ENCODE measurements at regions not wholly inside any gene's neighbourhood (a gene's known extent, or its start where the extent isn't known, plus 50 kb on each side); places are given as distances from the start of the nearest gene placed in this dataset.
"Not testable (repeated sequence)": the region's sequence is repeated elsewhere in the genome, so short reads cannot be mapped to it uniquely, and the experiment has no call there.

DNA sequence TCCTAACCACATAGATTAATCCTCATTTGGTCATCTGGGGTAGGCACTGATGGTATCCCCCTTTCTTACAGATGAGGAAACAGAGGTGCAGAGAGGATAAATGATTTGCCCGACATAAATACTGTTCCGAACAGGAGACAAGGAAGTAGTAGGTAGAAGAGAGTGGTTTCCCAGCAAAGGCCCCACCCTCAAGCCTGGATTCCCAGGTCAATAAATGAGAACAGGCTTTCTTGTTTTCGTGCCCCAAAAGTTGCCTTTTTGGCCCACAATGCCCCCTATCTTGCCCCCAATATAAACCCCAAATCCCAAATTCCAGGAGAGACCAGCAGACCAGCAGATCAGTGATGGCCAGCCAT lies 125.5 kb upstream of the PRR20G start:
- DNase-seq: no peak

- DNase-seq: no peak
Observed at GRCh38 chr3:127412578-127413317, 124.9 kb upstream of the PRR20G start.

GRCh38 chr3:127411875-127412274 lies 124.0 kb upstream of the PRR20G start:
- not testable (repeated sequence) for DNase-seq

DNA sequence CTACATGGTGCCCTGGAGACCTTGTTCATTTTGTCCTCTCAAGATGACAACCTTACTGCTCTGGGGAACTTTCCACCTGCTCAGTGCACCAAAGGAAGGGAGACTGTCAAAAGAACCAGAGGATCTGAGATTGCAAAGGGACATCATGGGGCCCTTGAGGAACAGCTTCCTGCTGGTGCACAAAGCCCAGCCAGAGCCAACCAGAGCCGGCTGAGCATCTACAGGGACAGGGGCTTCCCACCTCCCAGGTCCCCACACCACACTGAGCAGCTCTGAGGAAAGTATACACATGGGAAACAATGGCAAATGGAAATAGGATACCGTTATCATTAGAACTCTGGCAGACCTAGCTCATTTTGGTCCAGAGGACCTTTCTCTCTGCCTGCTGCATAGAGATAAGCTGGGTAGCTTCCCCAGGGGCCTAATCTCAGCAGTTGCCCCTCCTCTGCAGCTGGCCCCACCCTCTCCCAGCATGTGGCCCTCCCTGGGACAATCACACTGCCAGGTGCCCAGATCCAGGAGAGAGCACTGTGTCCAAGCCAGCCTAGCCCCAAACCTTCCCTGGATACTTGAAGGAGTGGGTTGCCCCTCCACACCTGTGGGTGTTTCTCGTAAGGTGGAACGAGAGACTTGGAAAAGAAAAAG lies 123.4 kb upstream of the PRR20G start:
- DNase-seq: no peak

DNA sequence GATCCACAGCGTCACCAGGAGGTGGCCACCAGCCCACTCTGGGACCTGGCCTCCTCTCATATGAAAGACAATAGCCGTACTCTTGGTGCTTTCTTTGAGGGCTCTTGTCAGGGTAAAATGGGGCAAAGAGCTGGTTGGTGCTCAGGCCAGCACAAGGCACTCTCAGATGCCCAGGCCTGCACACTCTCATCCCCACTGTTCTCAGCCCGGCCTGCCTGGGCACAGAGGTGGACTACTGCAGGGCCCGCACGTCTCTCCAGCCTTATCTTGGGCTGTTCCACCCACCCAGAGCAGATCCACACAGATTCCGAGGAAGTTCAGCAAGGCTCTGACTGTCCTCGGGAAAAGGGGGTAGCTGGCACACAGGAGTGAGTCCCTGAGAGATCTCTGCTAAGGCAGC lies 122.8 kb upstream of the PRR20G start:
- no peak for DNase-seq

DNA sequence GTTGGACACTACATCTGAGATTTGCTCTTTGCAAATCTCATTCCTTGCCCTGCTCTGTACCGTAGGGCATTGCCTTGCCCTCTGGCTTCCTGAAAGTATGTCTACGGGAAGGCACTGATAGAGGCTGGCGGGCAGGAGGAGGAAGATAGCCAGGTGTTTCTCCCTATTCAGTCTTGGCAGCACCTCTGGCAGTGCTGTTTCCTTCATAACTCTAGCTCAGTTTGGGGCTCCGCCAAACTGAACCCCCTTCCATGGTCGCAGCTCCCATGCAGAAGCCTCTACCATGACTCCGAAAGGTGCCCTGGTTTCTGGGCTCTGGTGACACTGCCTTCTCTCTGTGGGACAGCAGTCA lies 122.3 kb upstream of the PRR20G start:
- DNase-seq: no peak

DNA sequence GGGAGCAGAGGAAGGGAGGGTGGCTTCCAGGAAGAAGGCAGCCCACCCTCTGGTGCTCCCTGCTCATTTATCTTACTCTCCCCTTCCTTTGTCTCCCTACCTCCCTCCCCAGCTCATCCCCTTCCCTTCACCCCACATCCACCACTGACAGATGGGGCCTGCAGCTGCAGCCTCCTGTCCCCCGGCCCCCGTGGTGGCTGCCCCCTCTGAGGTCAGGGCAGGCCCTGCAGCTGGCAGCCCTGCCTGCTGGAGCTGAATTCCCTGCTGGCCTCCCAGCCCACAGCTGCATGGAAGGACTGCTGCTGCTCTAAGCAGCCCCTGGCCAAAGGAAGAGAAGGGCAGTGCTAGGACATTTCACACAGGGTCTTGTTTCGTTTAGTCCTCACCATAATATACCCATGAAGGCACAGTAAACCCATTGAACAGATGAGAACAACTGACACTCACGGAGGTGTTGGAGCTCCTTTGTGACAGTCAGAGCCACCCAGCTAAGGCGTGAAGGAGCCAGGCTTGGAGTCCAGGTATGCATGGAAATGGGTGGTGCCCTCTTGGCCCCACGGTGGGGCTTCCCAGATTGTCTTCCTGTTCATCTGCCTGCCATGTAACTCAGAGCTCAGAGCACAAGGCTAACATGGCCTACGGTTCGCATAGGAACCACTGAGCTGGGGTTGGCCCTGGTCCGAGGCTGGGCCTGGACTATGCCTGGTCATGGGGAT lies 121.7 kb upstream of the PRR20G start:
- no peak for DNase-seq

DNA sequence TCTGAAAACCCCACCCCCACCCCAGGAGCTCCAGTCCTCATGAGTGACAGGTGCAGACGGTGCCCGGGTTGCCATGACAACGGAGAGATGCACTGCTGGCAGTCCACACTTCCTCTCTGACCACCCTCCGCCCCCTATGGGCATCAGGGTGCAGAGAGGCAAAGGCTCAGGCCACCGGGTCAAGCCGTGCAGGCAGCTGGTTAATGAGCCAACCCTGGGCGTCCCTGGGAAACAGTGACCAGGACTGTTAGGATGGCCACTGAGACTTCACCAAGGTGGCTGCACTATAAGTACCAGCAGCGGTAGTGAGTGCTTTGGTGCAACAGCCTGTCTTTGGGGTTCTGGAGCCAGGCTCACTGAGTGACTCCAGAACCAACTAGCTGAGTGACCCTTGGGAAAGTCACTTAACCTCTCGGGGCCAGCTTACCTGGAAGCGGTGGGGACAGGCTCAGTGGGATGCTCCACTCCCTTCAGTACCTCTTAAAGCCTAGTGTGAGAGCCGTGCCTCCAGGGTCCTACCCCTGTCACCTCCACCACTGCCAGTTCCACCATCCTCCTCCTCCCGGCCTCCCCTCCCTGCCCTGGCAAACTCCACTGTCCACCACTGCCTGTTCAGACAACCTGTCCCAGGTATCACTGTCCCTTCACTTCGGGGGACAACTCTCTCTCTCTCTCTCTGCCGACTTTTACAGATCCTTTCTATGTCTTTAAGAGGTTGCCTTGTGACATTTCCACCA lies 121.0 kb upstream of the PRR20G start:
- DNase-seq: no peak

GRCh38 chr3:127408022-127408683 lies 120.3 kb upstream of the PRR20G start:
- no peak for DNase-seq

GRCh38 chr3:127407026-127407939 lies 119.4 kb upstream of the PRR20G start:
- no peak for DNase-seq

DNA sequence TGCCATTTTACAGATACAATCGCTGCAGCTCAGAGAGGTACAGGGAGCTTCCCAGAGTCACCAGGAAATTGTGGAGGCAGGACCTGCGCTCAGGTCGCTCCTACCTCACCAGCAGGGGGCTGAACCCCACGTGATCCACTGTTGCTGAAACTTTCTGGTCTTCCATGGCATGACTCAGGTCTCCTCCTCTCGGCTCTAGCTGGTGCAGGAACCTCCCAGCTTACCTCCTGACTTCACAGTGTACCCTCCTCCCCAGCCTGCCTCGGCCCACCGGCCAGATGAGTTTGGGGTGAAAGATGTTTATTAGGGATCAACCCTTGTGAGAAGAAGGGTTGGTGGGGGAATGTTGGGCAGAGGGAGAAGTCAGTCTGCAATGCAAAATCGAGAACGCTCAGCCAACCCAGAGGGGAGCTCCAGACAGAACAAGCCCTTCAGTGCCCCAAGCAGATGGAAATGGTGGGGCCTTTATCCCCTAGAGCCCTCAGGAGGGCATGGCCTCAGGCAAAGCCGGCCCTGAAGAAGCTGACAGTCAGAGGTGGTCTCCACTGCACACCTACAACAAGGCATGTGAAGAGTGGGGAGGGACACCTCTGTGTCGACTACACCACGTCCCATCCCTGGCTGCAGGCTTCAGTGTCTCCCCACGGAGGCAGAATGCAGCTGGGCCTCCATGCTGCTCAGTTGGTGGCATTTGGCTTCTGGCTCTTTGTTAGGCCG lies 118.6 kb upstream of the PRR20G start:
- DNase-seq: no peak

DNA sequence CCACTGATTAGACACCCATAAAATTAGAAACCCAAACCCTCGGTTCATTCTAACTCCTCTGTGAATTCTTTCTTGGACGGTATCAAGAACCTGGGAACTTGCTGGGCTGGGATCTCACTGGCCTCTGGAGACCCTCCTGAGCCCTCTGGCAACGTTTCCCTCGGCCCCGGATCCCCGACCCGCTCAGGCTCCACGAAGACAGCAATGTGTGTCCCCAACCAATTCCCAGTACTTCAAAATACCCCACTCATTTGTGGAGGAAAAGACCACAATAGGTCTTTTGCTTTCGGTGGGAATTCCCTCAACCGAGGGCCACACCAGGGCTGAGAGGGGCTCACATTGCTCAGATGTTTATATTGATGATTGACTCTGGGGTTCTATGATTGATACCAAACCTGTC lies 117.9 kb upstream of the PRR20G start:
- no peak for DNase-seq

- DNase-seq: no peak
Observed at GRCh38 chr3:127405010-127405598, 117.3 kb upstream of the PRR20G start.

GRCh38 chr3:127404221-127405009 lies 116.6 kb upstream of the PRR20G start:
- DNase-seq: no peak

DNA sequence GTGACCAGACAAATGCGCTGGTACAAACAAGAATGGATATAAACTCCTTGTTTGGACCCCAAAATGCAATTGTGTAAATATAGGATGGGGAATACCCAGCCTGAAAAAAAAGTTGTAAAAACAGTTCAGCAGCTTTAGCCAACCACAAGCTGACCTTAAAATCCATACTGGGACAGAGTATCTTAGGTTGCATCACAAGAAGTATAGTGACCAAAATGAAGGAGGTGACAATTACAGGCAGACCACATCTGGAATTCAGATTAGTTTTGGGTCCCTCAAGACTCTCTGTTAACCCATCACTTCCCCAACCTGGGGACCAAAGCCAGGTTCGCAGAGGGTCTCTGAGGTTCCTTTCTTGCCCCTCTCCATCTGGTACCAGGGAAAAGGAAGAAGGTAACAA lies 115.9 kb upstream of the PRR20G start:
- no peak for DNase-seq

- no peak for DNase-seq
Observed at GRCh38 chr3:127399154-127399553, 111.3 kb upstream of the PRR20G start.

DNA sequence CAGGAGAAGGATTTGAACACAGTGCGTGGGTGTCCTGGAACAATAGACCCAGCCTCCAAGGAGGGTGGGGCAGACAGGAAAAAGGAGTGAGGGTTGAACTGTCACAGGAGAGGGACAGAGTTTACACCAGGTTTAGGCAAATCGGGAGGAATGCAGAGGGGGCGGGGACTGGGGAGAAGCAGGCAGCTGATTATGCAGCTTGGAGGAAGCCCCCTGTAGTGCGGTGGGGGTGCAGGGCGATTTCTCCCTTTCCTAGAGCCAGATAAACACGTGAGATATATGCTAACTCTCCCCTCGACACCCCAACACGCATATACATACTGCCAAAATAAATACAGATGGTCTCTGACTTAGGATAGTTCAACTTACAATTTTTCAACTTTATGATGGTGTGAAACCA lies 108.6 kb upstream of the PRR20G start:
- no peak for DNase-seq

DNA sequence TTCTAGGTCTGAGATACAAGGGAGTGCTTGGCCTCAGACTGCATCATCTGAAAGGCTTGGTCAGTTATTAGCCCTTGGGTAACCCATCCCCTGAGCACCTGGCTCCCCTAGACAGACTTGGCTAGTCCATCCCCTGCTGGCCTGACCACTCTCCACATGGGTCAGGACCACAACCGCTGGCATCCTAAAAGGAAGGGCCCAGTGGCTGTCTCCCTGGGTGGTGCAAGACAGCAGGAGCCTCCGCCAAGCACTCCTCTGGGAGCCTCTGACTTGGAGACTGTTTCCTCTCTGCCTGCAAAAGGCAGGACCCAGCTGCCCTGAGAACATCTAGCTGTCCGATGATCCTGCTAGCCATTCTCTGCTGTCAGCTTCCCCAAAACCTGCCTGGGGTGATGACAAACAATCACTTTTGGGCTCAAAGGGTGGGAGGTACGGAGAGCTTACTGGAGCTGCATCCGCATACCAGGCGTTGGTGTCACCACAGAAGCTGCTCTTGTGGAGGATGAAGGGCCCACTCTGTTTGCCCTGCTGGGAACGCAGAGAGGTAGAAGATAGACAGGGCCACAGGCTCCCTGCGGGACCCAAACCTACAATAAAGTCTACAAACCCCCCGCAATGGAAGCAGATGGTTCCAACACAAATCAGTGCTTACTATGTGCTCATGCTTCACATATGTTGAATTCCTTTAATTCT lies 108.0 kb upstream of the PRR20G start:
- DNase-seq: no peak

DNA sequence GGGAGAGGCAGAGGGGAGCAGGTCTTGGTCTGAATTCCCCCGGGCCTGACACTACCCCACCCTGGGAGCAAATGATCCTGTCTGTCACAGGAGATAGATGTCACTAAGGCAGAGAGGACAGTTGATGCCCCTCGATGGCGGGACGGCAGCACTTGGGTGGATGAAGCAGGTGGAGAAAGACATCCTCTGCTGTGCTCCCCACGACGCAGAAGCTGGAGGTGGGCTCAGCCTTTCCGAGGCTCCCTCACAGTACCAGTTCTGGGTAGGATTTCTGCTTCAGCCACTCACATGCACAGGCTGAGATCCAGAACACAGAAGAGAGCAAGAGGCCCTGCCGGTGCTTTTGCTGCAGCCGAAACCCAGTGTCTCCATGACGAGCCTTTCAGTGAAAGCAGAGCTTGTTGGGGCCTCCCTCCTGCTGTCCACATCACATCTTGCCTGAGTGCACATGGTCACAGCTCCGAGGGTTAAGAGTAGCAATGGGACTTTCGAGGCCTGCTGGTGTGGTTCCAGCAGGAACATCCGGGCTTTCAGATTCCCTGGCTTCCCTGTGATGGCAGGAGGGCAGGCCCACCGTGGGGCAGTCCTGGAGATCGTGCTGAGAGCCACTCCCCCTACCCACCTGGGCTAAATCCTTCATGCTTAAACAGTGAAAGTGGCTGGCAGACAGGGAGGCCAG lies 107.3 kb upstream of the PRR20G start:
- no peak for DNase-seq
